GM20000 (cell line): ENCODE measurements at regions not wholly inside any gene's neighbourhood (a gene's known extent, or its start where the extent isn't known, plus 50 kb on each side); places are given as distances from the start of the nearest gene placed in this dataset.
"Not testable (repeated sequence)": the region's sequence is repeated elsewhere in the genome, so short reads cannot be mapped to it uniquely, and the experiment has no call there.

Experiments
- DNase-seq: peaks from one replicate; pipeline ENCODE4 v3.0.0; 2012; ENCODE audit warnings: low spot score
- CTCF ChIP-seq: IDR thresholded peaks from 2 replicates; pipeline ENCODE4 v1.5.1; 2012; ENCODE audit warnings: mild to moderate bottlenecking, control low read depth; ENCODE audit errors: extremely low read depth, missing control alignments

GRCh38 chr6:126890055-126890454 lies 228.4 kb upstream of the RSPO3 start:
- TF ChIP-seq CTCF = no peak
- DNase-seq = no peak

GRCh38 chr6:126891158-126891557 lies 227.3 kb upstream of the RSPO3 start:
- no peak for DNase-seq
- no peak for TF ChIP-seq CTCF

GRCh38 chr6:126892869-126893268 lies 225.6 kb upstream of the RSPO3 start:
- DNase-seq = not testable (repeated sequence)

GRCh38 chr6:126897758-126898157 lies 220.7 kb upstream of the RSPO3 start:
- no peak for TF ChIP-seq CTCF
- no peak for DNase-seq

- TF ChIP-seq CTCF = no peak
These were observed 214.3 kb upstream of the RSPO3 start for GRCh38 chr6:126904176-126904575.

GRCh38 chr6:126905917-126906316 lies 212.6 kb upstream of the RSPO3 start:
- TF ChIP-seq CTCF = no peak
- no peak for DNase-seq

More at GRCh38 chr6:126904176-126904575, 214.3 kb upstream of the RSPO3 start:
- no peak for DNase-seq

- DNase-seq = no peak
- no peak for TF ChIP-seq CTCF
These were observed 211.2 kb upstream of the RSPO3 start for GRCh38 chr6:126907312-126907711.

- TF ChIP-seq CTCF = no peak
- no peak for DNase-seq
These were observed 210.5 kb upstream of the RSPO3 start for GRCh38 chr6:126907996-126908395.
